ENCODE measurements at regions not wholly inside any gene's neighbourhood (a gene's known extent, or its start where the extent isn't known, plus 50 kb on each side); places are given as distances from the start of the nearest gene placed in this dataset.

DNA sequence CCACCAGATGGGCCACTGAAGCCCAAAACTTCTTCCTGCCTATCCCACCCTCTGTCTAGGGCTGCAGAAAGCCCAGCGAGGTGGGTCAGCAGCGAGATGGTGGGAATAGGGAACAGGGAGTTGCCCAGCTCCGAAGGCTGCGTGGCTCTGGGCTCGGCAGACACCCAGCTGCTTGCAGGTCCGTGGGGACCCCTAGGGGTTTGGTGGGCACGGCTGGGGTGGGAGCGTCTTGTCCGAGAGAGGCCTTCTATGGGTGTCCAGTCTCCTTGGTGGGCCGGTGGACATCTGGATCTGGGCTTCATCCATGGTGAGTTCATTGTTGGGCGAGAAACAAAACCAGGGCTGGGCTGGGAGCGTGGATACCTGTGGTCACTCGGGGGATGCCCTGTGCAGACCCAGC, 1211.0 kb downstream of the BRD1 start:
- FAIRE-seq (no peak), DNase-seq (ENCODE audit: insufficient read length, low spot score) (no peak)
- TF ChIP-seq, protein P1, sequence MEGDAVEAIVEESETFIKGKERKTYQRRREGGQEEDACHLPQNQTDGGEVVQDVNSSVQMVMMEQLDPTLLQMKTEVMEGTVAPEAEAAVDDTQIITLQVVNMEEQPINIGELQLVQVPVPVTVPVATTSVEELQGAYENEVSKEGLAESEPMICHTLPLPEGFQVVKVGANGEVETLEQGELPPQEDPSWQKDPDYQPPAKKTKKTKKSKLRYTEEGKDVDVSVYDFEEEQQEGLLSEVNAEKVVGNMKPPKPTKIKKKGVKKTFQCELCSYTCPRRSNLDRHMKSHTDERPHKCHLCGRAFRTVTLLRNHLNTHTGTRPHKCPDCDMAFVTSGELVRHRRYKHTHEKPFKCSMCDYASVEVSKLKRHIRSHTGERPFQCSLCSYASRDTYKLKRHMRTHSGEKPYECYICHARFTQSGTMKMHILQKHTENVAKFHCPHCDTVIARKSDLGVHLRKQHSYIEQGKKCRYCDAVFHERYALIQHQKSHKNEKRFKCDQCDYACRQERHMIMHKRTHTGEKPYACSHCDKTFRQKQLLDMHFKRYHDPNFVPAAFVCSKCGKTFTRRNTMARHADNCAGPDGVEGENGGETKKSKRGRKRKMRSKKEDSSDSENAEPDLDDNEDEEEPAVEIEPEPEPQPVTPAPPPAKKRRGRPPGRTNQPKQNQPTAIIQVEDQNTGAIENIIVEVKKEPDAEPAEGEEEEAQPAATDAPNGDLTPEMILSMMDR (IDR thresholded peaks at IDR 0.05; ENCODE audit: insufficient read depth, missing control alignments): no peak

DNA sequence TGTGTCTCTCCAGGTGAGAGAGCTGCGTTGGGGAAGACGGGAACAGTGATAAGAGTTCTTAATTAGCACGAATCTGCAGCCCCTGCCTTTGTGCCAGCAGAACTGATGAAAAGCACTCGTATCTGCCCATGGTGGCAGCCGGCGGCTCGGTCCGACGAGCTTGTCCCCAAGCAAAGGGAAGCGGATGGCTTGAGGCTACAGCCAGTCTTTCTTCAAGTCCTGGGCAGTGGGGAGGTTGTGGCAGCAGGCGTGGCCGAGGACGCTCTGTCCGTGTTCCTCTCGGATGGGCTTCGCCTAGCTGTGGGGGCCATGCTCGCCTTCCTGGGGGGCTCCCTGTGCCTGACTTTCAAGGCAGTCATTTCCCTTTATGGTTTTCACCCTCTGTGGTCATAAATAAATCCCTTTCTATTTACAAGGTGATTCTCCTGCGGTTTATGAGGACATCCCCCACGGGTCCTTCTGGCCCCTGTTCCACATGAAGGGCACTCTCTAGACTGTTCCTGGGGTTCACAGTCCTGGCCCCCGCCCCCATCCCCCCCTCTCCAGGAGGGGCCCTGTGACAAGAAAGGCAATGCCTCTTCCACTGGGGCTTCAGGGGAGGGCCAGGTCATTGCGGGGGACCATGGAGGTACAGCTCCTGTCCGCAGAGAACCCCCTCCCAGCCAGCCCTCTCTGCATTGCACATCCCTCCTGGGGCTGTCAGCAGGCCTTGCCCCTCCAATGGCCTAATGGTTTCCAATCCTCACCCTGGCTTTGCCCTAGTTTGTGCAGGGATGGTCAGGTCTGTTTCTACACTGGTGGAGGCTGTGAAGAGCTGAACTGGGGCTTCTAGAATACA, 1212.3 kb downstream of the BRD1 start:
- TF ChIP-seq, protein P1 (IDR thresholded peaks at IDR 0.05; ENCODE audit: insufficient read depth, missing control alignments): no peak
- DNase-seq (ENCODE audit: insufficient read length, low spot score): no peak
- FAIRE-seq: no peak

DNA sequence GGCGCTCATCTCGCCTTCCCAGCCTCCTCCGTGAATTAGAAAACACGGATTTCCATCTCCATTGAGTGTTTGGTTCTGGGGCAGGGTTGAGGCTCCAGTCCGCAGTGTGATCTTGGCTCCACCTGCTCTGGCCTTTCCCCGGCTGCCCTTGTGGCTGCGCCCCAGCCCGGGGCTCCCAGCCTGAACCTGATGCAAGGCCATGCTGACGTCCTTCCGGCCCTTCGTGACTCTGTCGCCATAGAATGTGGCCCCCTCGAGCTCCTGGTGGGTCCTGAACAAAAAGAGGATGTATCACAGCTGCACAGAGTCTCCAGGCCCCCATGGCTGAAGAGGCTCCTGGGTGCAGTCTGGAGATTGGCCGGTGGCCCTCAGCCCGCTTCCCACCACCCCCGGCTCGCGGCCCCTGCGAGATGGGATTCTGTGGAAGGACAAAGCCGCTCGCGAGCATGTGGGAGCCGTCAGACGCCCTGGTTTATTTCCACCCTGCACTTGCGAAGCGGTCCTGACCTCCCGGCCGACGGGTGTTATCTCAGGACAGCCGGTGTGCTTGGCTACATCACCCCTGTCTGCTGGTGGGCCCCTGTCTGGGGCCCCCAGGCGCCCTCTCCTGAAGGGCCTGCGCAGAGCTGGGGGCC, 1214.0 kb downstream of the BRD1 start:
- DNase-seq (ENCODE audit: insufficient read length, low spot score): no peak
- no peak for FAIRE-seq
- TF ChIP-seq, protein P1 (IDR thresholded peaks at IDR 0.05; ENCODE audit: insufficient read depth, missing control alignments): no peak

DNA sequence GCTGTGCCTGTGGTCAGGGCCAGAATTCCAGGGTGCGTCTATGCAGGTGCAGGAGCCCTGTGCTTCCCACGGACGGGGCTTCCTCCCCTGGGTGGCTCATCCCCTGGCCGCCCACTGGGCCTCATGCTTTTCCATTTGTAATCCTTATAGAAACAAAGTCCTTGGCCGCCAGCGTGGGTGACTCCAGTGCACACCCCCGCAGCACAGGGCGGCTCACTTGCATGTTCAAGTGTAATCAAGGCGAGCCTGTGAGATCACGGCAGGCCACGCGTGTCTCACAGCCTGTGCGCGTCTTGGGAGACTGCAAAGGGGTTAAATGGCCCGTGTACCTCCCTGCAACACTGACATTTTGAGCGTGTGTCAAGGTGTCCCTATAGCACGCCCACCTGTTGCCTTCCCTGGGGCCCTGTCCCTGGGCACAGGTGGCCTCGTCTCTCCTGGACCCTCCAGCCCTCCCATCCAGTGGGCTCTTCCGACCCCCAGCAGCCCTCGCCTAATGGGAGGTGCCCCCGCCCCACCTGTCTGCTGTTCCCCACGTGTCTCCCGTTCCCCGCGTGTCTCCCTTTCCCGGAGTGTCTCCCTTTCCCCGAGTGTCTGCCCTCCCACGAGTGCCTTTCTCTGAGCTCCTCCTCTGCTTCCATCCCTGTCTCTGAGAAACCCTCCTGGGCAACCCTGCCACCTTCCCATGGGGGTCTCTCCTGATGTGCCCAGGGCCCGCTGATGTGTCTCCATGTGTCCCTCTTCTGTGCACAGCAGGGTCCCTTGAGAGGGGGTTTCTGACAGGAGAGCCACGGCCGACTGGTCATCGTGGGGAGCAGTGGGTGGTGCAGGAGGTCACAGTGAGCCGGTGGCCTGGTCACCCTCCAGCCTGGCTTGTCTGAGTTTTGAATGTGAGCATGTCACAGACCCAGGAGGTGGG, 1215.3 kb downstream of the BRD1 start:
- TF ChIP-seq, protein P1 (IDR thresholded peaks at IDR 0.05; ENCODE audit: insufficient read depth, missing control alignments): no peak
- FAIRE-seq (no peak), DNase-seq (ENCODE audit: insufficient read length, low spot score) (no peak)

DNA sequence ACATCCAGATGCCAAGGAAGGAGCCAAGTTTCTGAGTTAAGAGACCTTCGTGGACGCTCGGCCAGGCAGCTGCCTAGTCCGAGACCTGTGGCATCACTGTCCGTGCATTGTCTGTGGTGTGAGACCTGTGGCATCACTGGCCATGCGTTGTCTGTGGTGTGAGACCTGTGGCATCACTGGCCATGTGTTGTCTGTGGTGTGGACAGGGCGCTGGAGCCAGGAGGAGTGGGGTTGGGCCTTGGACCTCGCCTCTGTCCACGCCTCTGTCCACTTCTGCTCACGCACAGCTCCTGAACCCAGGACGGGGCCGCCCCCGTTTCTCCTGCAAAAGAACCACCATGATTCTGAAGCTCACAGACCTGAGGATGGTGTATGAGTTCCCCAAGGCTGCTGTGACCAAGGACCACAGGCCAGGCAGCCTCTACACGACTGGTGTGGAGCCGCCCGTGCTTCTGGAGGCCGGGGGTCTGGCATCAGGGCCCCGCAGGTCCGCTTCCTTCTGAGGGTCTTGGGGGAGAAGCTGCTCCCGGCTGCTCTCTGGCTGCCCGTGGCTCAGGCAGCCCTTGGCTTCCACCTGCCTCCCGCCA, 1218.3 kb downstream of the BRD1 start:
- TF ChIP-seq, protein P1 (IDR thresholded peaks at IDR 0.05; ENCODE audit: insufficient read depth, missing control alignments): no peak
- DNase-seq (ENCODE audit: insufficient read length, low spot score): no peak
- FAIRE-seq: no peak

DNA sequence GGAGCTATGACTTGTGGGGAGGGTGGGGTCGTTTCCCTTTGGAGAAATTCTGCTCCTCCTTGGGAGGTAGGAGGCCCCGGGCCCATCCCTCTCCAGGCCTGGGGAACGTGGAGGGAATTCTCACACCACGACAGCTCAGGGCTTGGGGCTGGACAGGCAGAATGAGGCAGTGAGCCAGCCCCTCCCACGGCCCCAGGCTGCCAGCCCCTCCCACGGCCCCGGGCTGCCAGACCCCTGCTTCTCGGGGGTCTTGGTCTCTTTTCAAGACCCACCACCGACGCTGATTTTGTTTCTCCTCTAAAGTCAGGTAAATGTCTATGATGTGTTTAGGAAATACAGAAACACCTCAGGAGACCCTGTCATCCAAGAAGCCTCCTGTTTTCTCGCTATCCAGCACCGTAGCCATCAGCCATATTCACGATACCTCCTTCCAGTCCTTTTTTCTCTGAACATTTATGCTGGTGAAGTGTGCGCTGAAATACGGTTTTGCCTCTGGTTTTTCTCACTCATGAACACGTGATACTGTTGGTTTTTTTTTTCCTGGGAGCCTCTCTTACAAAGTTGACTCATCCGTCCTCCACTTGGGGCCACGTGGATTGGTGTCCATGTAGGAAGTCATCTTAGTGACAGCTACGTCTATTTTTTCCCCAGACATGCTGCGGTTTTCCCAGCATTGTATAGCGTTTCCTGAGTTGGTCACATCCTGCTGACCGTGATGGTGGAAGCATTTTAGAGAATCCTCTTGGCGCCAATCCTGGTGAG, 1219.6 kb downstream of the BRD1 start:
- DNase-seq (ENCODE audit: insufficient read length, low spot score) (no peak), FAIRE-seq (no peak)
- TF ChIP-seq, protein P1 (IDR thresholded peaks at IDR 0.05; ENCODE audit: insufficient read depth, missing control alignments): no peak

Data from D721Med (cell line).